ENCODE measurements at regions not wholly inside any gene's neighbourhood (a gene's known extent, or its start where the extent isn't known, plus 50 kb on each side); places are given as distances from the start of the nearest gene placed in this dataset.

DNA sequence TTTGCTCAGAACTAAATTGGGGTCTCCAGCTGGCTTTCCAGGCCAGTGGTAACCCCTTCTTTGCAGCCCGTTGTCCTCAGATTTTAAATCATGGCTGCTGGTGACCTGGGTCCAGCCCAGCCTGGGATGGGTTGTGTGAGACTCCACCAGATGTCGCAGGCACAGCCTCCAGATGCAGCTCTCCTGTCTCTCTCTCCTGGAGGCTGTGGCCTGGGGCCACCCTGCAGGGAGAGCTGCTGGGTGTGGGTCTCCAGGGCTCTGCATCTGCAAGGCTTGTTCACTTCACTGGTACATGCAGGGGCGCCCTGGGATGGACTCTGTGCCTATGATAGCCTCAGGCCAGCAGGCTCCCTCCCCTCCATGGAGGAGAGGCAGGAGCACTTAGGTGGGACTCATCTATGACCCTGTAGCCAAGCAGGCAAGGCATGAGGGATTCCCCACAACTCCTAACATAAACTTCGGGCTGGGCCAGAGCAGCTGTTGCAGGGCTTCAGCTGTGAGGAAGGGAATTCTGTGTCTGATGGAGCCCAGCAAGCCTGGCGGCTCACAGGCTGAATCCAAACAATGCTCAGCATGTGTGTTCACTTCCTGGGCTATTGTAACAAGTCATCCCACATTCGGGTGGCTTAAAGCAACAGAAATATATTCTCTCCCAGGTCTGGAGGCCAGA is 94.7 kb upstream of the NXT1 start:
- peaks cover 36% of the 10 kb centered on the region for H3K4me1 ChIP-seq
- TF ChIP-seq, protein P1, sequence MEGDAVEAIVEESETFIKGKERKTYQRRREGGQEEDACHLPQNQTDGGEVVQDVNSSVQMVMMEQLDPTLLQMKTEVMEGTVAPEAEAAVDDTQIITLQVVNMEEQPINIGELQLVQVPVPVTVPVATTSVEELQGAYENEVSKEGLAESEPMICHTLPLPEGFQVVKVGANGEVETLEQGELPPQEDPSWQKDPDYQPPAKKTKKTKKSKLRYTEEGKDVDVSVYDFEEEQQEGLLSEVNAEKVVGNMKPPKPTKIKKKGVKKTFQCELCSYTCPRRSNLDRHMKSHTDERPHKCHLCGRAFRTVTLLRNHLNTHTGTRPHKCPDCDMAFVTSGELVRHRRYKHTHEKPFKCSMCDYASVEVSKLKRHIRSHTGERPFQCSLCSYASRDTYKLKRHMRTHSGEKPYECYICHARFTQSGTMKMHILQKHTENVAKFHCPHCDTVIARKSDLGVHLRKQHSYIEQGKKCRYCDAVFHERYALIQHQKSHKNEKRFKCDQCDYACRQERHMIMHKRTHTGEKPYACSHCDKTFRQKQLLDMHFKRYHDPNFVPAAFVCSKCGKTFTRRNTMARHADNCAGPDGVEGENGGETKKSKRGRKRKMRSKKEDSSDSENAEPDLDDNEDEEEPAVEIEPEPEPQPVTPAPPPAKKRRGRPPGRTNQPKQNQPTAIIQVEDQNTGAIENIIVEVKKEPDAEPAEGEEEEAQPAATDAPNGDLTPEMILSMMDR (IDR thresholded peaks at IDR 0.05; ENCODE audit: borderline replicate concordance) = no peak
- intact Hi-C loops (cut with micrococcal nuclease) = no loop called here
- no peak for DNase-seq
- no peaks in the 10 kb centered on the region for H3K9me3 ChIP-seq (replicated peaks)
- H3K27me3 ChIP-seq (ENCODE audit: low read depth) = peaks cover 33% of the 10 kb centered on the region
- no peaks in the 10 kb centered on the region for H3K36me3 ChIP-seq
- H3K27ac ChIP-seq (replicated peaks) = peak overlapping the region; percentile 89
- no peak overlapping the region for H3K4me3 ChIP-seq

DNA sequence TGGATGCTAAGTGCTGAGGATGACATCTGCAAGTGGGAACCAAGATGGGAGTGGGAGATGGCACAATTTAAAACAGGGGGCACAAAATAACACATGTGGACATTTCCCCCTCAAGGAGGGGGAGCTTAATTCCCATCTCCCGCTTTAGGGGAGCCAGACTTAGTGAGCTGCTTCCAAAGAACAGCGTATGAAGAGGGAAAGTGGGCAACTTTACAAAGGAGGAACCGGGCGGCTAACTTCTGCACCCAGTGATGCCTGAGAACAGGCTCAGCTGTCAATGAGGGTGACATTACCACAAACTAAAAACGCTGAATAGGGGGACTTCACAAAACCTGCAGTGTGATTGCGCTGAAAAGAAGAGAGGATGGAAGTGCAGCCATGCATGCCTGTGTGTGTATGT is 95.5 kb upstream of the NXT1 start:
- Histone ChIP-seq H3K4me1 (peaks cover 36% of the 10 kb centered on the region), H3K9me3 (replicated peaks) (no peaks in the 10 kb centered on the region), H3K4me3 (no peak overlapping the region), H3K27me3 (ENCODE audit: low read depth) (peaks cover 40% of the 10 kb centered on the region), H3K36me3 (no peaks in the 10 kb centered on the region), H3K27ac (replicated peaks) (no peak overlapping the region)
- TF ChIP-seq, protein P1 (IDR thresholded peaks at IDR 0.05; ENCODE audit: borderline replicate concordance) = no peak
- intact Hi-C loops (cut with micrococcal nuclease) = no loop called here
- DNase-seq = no peak

DNA sequence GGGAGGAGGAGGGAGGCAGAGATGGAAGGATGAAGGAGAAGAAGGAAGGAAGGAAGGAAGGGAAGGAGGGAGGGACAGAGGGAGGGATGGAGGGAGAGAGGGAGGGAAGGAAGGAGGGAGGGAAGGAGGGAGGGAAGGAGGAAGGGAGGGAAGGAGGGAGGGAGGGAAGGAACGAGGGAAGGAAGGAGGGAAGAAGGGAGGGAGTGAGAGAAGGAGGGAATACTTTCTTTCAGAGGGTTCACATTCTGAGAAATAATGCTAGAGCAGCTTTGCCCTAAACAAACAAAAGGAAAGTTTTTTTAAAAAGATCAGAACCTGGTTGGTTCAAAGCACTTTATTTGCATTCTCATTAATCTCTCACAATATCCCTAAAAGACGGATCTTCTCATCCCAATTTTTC is 96.1 kb upstream of the NXT1 start:
- no peak overlapping the region for H3K4me3 ChIP-seq
- no peaks in the 10 kb centered on the region for H3K9me3 ChIP-seq (replicated peaks)
- H3K27me3 ChIP-seq (ENCODE audit: low read depth) = peaks cover 42% of the 10 kb centered on the region
- DNase-seq = no peak
- TF ChIP-seq, protein P1 (IDR thresholded peaks at IDR 0.05; ENCODE audit: borderline replicate concordance) = no peak
- intact Hi-C loops (cut with micrococcal nuclease) = no loop called here
- no peaks in the 10 kb centered on the region for H3K36me3 ChIP-seq
- H3K27ac ChIP-seq (replicated peaks) = no peak overlapping the region
- peaks cover 36% of the 10 kb centered on the region for H3K4me1 ChIP-seq

DNA sequence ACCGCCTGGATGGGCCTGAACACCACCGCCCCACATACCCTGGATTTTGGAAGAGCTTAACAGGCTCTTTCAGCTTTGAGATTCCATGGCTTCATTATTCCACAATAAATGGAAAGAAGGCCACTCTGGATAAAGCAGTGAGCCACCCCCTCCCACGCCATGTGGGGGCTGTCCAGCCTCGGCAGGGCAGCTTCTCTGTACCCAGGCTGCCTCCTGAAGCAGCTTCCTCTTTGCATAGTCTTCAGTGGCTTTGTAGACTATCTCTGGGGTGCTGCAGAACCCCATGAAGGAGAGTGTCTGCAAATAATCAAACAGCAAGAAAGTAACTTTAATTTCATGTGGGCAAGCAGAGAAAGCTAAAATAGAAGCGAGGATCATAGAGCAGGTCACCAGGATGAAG is 96.6 kb upstream of the NXT1 start:
- Histone ChIP-seq H3K4me1 (peaks cover 35% of the 10 kb centered on the region), H3K4me3 (no peak overlapping the region), H3K27me3 (ENCODE audit: low read depth) (peaks cover 42% of the 10 kb centered on the region), H3K36me3 (no peaks in the 10 kb centered on the region), H3K27ac (replicated peaks) (no peak overlapping the region), H3K9me3 (replicated peaks) (no peaks in the 10 kb centered on the region)
- intact Hi-C loops (cut with micrococcal nuclease) = no loop called here
- no peak for DNase-seq
- TF ChIP-seq, protein P1 (IDR thresholded peaks at IDR 0.05; ENCODE audit: borderline replicate concordance) = no peak

DNA sequence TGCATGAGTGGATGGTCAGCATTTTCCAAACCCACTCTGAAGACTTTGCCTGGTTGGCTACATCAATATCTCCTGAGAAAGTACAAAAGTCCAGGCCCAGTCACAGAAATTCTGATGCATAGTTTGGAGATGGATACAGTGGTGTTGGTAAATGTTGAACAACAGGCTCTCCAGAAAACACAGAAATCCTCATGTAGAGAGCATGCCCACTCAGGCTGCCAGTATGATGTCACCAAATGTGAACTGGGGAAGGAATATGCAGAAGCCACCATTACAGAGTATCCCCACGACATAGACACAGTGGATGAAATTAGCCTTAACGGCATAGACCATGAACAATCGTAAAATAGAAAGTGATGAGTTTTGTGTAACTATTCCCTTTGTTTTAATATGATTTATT is 97.1 kb upstream of the NXT1 start:
- TF ChIP-seq, protein P1 (IDR thresholded peaks at IDR 0.05; ENCODE audit: borderline replicate concordance) = no peak
- Histone ChIP-seq H3K9me3 (replicated peaks) (no peaks in the 10 kb centered on the region), H3K4me1 (peaks cover 30% of the 10 kb centered on the region), H3K4me3 (no peak overlapping the region), H3K27me3 (ENCODE audit: low read depth) (peaks cover 42% of the 10 kb centered on the region), H3K36me3 (no peaks in the 10 kb centered on the region), H3K27ac (replicated peaks) (no peak overlapping the region)
- intact Hi-C loops (cut with micrococcal nuclease) = no loop called here
- DNase-seq = no peak
